ENCODE measurements at regions not wholly inside any gene's neighbourhood (a gene's known extent, or its start where the extent isn't known, plus 50 kb on each side); places are given as distances from the start of the nearest gene placed in this dataset.

DNA sequence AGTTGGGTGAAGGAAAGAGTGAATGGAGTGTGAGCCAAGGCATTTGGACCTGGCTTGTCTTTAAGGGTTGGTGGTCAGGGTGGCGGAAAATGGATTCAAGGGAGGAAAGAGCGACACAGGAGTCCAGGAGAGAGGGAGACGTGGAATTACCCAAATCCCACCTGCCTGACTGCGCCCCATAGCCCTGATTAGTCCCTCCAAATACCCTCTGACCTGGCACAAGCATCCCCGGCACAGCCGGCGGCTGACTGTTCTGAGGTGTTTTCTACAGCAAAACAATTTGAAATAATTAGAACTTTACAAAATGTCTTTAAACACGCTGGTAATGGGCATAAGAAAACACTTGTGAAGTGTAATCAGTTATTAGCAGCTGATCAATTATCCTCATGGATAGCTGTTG lies 175.8 kb downstream of the PHETA1 start:
- no peak overlapping the region for H3K14ac ChIP-seq (ENCODE audit: insufficient read length)
- no peaks in the 10 kb centered on the region; the same call in 1 of the 2 replicates for H3K79me1 ChIP-seq (ENCODE audit: low read depth, low read length)
- no peaks in the 10 kb centered on the region for H3K23me2 ChIP-seq (ENCODE audit: low read depth, low read length)
- H3K9ac ChIP-seq (replicated peaks in 1 of 4; ENCODE audit: extremely low read depth in 1 of 4, low read depth in 3 of 4, low read length in 3 of 4) = no peak overlapping the region
- H3K4me1 ChIP-seq (replicated peaks in 1 of 4; ENCODE audit: control insufficient read depth in 3 of 4, insufficient read depth in 4 of 4, low read length in 3 of 4) = peaks cover 3 to 17% (median 11%) of the 10 kb centered on the region in 4 experiments
- H2BK120ac ChIP-seq (replicated peaks; ENCODE audit: low read depth, low read length) = peak overlapping the region; percentile 55
- H4K8ac ChIP-seq (ENCODE audit: extremely low read depth, insufficient read depth, low read length) = no peak overlapping the region
- no peak overlapping the region for H2BK15ac ChIP-seq (ENCODE audit: low read length)
- no peak for FAIRE-seq
- ChIA-PET CTCF (ENCODE audit: partially characterized antibody) (interaction anchor here (0.7 kb wide), 1 partner anchor 66 kb away, joined by 3 read pairs; no protein-coding TSS in a partner anchor), POLR2A (ENCODE audit: partially characterized antibody) (interaction anchor here (0.8 kb wide), 1 partner anchor 276 kb away, joined by 3 read pairs; no protein-coding TSS in a partner anchor)
- no peak overlapping the region for H4K5ac ChIP-seq (ENCODE audit: insufficient read length, low read depth, low read length)
- H3K4me3 ChIP-seq (ENCODE audit: extremely low read depth in 1 of 4, insufficient read depth in 2 of 4, low read depth in 3 of 4, low read length in 4 of 4) = no peak overlapping the region
- H3K4me2 ChIP-seq (ENCODE audit: insufficient read depth in 1 of 2, low read depth in 2 of 2, low read length in 2 of 2) = 0 out of 4 replicates have a peak overlapping the region, but pooled peaks of 1 of the 2 experiments have one; percentile 15
- H3K18ac ChIP-seq (ENCODE audit: extremely low read depth, low read length) = no peak overlapping the region
- no peaks in the 10 kb centered on the region for H3K9me3 ChIP-seq (ENCODE audit: insufficient read depth in 2 of 2, low read depth in 1 of 2, low read length in 1 of 2)
- peak overlapping the region; percentile 69; the same call in 1 of the 2 replicates for H2BK5ac ChIP-seq (ENCODE audit: low read depth, low read length)
- H2BK12ac ChIP-seq (ENCODE audit: low read depth, low read length) = no peak overlapping the region
- no peaks in the 10 kb centered on the region; a peak in 1 of 4 replicates for H3K79me2 ChIP-seq (ENCODE audit: control insufficient read depth in 1 of 2, insufficient read depth in 2 of 2, low read length in 2 of 2)
- H4K20me1 ChIP-seq (replicated peaks in 1 of 2; ENCODE audit: control insufficient read depth in 1 of 2, insufficient read depth in 2 of 2, low read length in 2 of 2) = peaks cover 4% of the 10 kb centered on the region in 2 experiments
- H2AK5ac ChIP-seq (ENCODE audit: low read depth, low read length) = no peak overlapping the region
- no peak overlapping the region for H2BK20ac ChIP-seq (ENCODE audit: low read length)
- no peak overlapping the region for H3K56ac ChIP-seq (replicated peaks; ENCODE audit: insufficient read length, low read depth, low read length)
- H3K27me3 ChIP-seq (replicated peaks in 1 of 4; ENCODE audit: control insufficient read depth in 3 of 4, extremely low read depth in 1 of 4, insufficient read depth in 3 of 4, low read length in 3 of 4) = no peaks in the 10 kb centered on the region
- H3K36me3 ChIP-seq (ENCODE audit: control insufficient read depth in 2 of 4, insufficient read depth in 4 of 4, low read length in 3 of 4) = no peaks in the 10 kb centered on the region
- no peak overlapping the region for H3K23ac ChIP-seq (ENCODE audit: insufficient read length)
- no peak overlapping the region for H2AFZ ChIP-seq (ENCODE audit: low read length)
- TF ChIP-seq ASH2L (IDR thresholded peaks at IDR 0.05; ENCODE audit: low read length) (no peak), USF2 (IDR thresholded peaks at IDR 0.05; ENCODE audit: low read length) (no peak), HDAC6 (IDR thresholded peaks at IDR 0.05; ENCODE audit: low read depth, low read length) (no peak), TAF7 (optimal IDR thresholded peaks at IDR 0.05; ENCODE audit: borderline replicate concordance, low read depth, low read length) (no peak), SIX5 (IDR thresholded peaks at IDR 0.05; ENCODE audit: low read depth, low read length) (no peak), CBX5 (IDR thresholded peaks at IDR 0.05; ENCODE audit: low read depth, low read length) (no peak), MAFK (IDR thresholded peaks at IDR 0.05; ENCODE audit: low read depth, low read length) (no peak), PHF8 (conservative IDR thresholded peaks at IDR 0.05; ENCODE audit: low read depth, low read length) (no peak), BCL11A (IDR thresholded peaks at IDR 0.05; ENCODE audit: low read depth in 2 of 2, low read length in 2 of 2) (no peak), RBBP5 (IDR thresholded peaks at IDR 0.05; ENCODE audit: borderline replicate concordance, low read depth, low read length) (no peak)
- WGBS, 2 experiments (ENCODE audit: extremely low coverage in 1 of 2, insufficient coverage in 1 of 2, insufficient read length in 1 of 2, insufficient replicate concordance in 2 of 2, low coverage in 1 of 2, low lambda C conversion rate in 2 of 2, missing lambda C conversion rate in 1 of 2) = 88% methylated on average over 8 of the region's 8 CpGs; no CpG with 5 or more reads in 1 of the 2 experiments
- H3K4ac ChIP-seq (replicated peaks; ENCODE audit: insufficient read length, low read depth, low read length) = no peak overlapping the region
- no peak for DNase-seq (ENCODE audit: low read depth in 1 of 2, low spot score in 2 of 2)
- no peak overlapping the region for H3K27ac ChIP-seq (ENCODE audit: low read depth, low read length)
- no peak overlapping the region for H4K91ac ChIP-seq (replicated peaks; ENCODE audit: insufficient read length, low read length)
